Loucy (cell line): ENCODE measurements at regions not wholly inside any gene's neighbourhood (a gene's known extent, or its start where the extent isn't known, plus 50 kb on each side); places are given as distances from the start of the nearest gene placed in this dataset.

Experiments used
- CTCF ChIP-seq: fragments of 200-600 bp; sonication (generic); conservative IDR thresholded peaks from 2 replicates; pipeline ENCODE4 v1.5.1; 2014; ENCODE audit warnings: mild to moderate bottlenecking, antibody characterized with exemption, low read length
- EZH2phosphoT487 ChIP-seq: fragments of 200-600 bp; IDR thresholded peaks from 2 replicates; pipeline ENCODE4 v1.6.1; 2018; ENCODE audit warnings: antibody characterized with exemption, mild to moderate bottlenecking, moderate library complexity, borderline replicate concordance

- TF ChIP-seq CTCF (no peak), EZH2phosphoT487 (no peak)
Measured at GRCh38 chr1:239896569-239896968, 195.1 kb upstream of the FMN2 start.
